K562 (cell line): ENCODE measurements at regions not wholly inside any gene's neighbourhood (a gene's known extent, or its start where the extent isn't known, plus 50 kb on each side); places are given as distances from the start of the nearest gene placed in this dataset.

Source experiments
- ATAC-seq: fragments of 200-7000 bp; cut with Tn5 transposase; 3 replicates; pipeline ENCODE4 v1.9.1; 2020; ENCODE audit warnings: moderate library complexity
- BruUV-seq: library from RNA; stranded (reverse); fragments of 400-500 nt; replicated peaks from 2 replicates; lab custom pipeline; 2021; lab: Mats Ljungman, UMichigan
- CTCF ChIA-PET: fragments of 300-600 bp; formaldehyde crosslinking; extraction: SDS; loops from one replicate; lab custom pipeline; 2021; ENCODE audit warnings: low intra/inter-chr PET ratio; lab: Yijun Ruan, JAX
- POLR2A ChIA-PET: fragments of 300-600, 350-650 bp; sonication (Branson Sonifier 250); formaldehyde crosslinking; extraction: SDS; loops from one replicate; lab custom pipeline; 2021; ENCODE audit warnings: antibody characterized with exemption, inconsistent platforms; lab: Yijun Ruan, JAX
- DNase-seq, 4 experiments: peaks; one replicate each; pipeline versions ENCODE4 v3.0.0 to v3.0.0-alpha.2; 2011 to 2018; ENCODE audit warnings: low spot score in 3 of 4, mixed read lengths in 3 of 4; ENCODE audit errors: extremely low read depth in 1 of 4
- FAIRE-seq: peaks from 2 replicates; lab custom pipeline; 2011; peaks lifted over from hg19 to GRCh38; lab: Jason Lieb, UNC
- H2AFZ ChIP-seq: 2 replicates; pipeline ENCODE4 v1.6.0; 2011; ENCODE audit warnings: low read depth, low read length, control low read depth, inconsistent platforms
- H3K27ac ChIP-seq: fragments of 200-600 bp; 3 replicates; pipeline ENCODE4 v1.8.0; 2011; ENCODE audit warnings: low read depth, mild to moderate bottlenecking, control low read depth, inconsistent platforms, low read length, moderate library complexity, mixed read lengths; ENCODE audit errors: extremely low read depth
- H3K27me3 ChIP-seq, 2 experiments: fragments of 300-600 bp in 1 of 2; 2 replicates in 1 of 2; 3 replicates in 1 of 2; pipeline versions ENCODE4 v1.6.0 to v1.8.0; 2011; ENCODE audit warnings: inconsistent platforms in 2 of 2, low read length in 2 of 2, mild to moderate bottlenecking in 1 of 2, mixed read lengths in 1 of 2, moderate library complexity in 1 of 2; ENCODE audit not compliant: control insufficient read depth in 2 of 2, insufficient read depth in 2 of 2
- H3K36me3 ChIP-seq: fragments of 300-600 bp; 3 replicates; pipeline ENCODE4 v1.8.0; 2011; ENCODE audit warnings: mild to moderate bottlenecking, low read length, inconsistent platforms; ENCODE audit not compliant: control insufficient read depth, insufficient read depth
- H3K4me1 ChIP-seq, 2 experiments: fragments of 200-600 bp in 1 of 2; replicated peaks in 1 of 2; 2 replicates in 1 of 2; 3 replicates in 1 of 2; pipeline versions ENCODE4 v1.5.1 to v1.8.0; 2011; ENCODE audit warnings: inconsistent platforms in 2 of 2, low read length in 2 of 2, mild to moderate bottlenecking in 1 of 2, mixed read lengths in 1 of 2, moderate library complexity in 1 of 2; ENCODE audit not compliant: control insufficient read depth in 2 of 2, insufficient read depth in 2 of 2
- H3K4me2 ChIP-seq: 2 replicates; pipeline ENCODE4 v1.6.1; 2011; ENCODE audit warnings: low read length, control low read depth, inconsistent platforms, mixed read lengths; ENCODE audit not compliant: insufficient read depth
- H3K4me3 ChIP-seq: fragments of 200-600 bp; sonication (generic), shearing (Covaris generic); 2 replicates; pipeline ENCODE4 v1.5.1; 2016; ENCODE audit warnings: control low read depth, inconsistent platforms
- H3K79me2 ChIP-seq: fragments of 200-600 bp; 3 replicates; pipeline ENCODE4 v1.8.0; 2011; ENCODE audit warnings: low read length, inconsistent platforms; ENCODE audit not compliant: control insufficient read depth, insufficient read depth
- H3K9ac ChIP-seq, 2 experiments: 2 replicates each; pipeline versions ENCODE4 v1.6.0 to v1.6.1; 2011; ENCODE audit warnings: low read depth in 2 of 2, low read length in 2 of 2, control low read depth in 1 of 2, inconsistent platforms in 1 of 2, mild to moderate bottlenecking in 1 of 2, mixed read lengths in 1 of 2; ENCODE audit not compliant: insufficient read depth in 1 of 2
- H3K9me1 ChIP-seq: one replicate; pipeline ENCODE4 v1.6.0; 2011; ENCODE audit warnings: inconsistent platforms, mild to moderate bottlenecking, low read length, moderate library complexity; ENCODE audit not compliant: control insufficient read depth, insufficient read depth
- H3K9me3 ChIP-seq: replicated peaks from 2 replicates; pipeline ENCODE4 v1.5.1; 2011; ENCODE audit warnings: low read depth, low read length, inconsistent platforms; ENCODE audit not compliant: control insufficient read depth, insufficient read depth
- H4K20me1 ChIP-seq: replicated peaks from 2 replicates; pipeline ENCODE4 v1.6.1; 2011; ENCODE audit warnings: low read length, inconsistent platforms, mixed read lengths; ENCODE audit not compliant: control insufficient read depth, insufficient read depth
- ARHGAP35 ChIP-seq: fragments of 450-650 bp; IDR thresholded peaks from 2 replicates; pipeline ENCODE4 v1.6.1; 2018; ENCODE audit not compliant: partially characterized antibody
- DEAF1 ChIP-seq: fragments of 450-650 bp; formaldehyde crosslinking; IDR thresholded peaks from 2 replicates; pipeline ENCODE4 v1.4.0; 2020; ENCODE audit warnings: mild to moderate bottlenecking, moderate library complexity
- DNMT1 ChIP-seq: fragments of 450-650 bp; IDR thresholded peaks from 2 replicates; pipeline ENCODE4 v1.6.1; 2016; ENCODE audit warnings: antibody characterized with exemption, mild to moderate bottlenecking
- GABPB2 ChIP-seq: fragments of 250-450 bp; sonication (Bioruptor Pico); conservative IDR thresholded peaks from 2 replicates; pipeline ENCODE4 v1.5.1; 2021; ENCODE audit warnings: mild to moderate bottlenecking
- HIVEP1 ChIP-seq: fragments of 250-450 bp; sonication (Bioruptor Pico); IDR thresholded peaks from 2 replicates; pipeline ENCODE4 v1.4.0; 2020; ENCODE audit warnings: mild to moderate bottlenecking
- KLF10 ChIP-seq: fragments of 250-450 bp; sonication (Bioruptor Pico); IDR thresholded peaks from 2 replicates; pipeline ENCODE4 v1.6.1; 2021; ENCODE audit warnings: matching md5 sums
- RBM14 ChIP-seq: fragments of 200-400 bp; formaldehyde crosslinking; IDR thresholded peaks from 2 replicates; pipeline ENCODE4 v1.6.1; 2018; ENCODE audit warnings: low read depth, mild to moderate bottlenecking, low read length, moderate library complexity, borderline replicate concordance; ENCODE audit not compliant: insufficient read depth
- RBM15 ChIP-seq: fragments of 200-400 bp; formaldehyde crosslinking; IDR thresholded peaks from 2 replicates; pipeline ENCODE4 v1.6.1; 2018; ENCODE audit warnings: mild to moderate bottlenecking, low read length, moderate library complexity; ENCODE audit not compliant: insufficient read depth
- RHOXF2B ChIP-seq: fragments of 250-450 bp; sonication (Bioruptor Pico); conservative IDR thresholded peaks from 2 replicates; pipeline ENCODE4 v1.5.1; 2021
- RNF2 ChIP-seq: sonication (generic); IDR thresholded peaks from 2 replicates; pipeline ENCODE4 v1.6.1; 2016
- TARDBP ChIP-seq: fragments of 450-650 bp; IDR thresholded peaks from 2 replicates; pipeline ENCODE4 v1.6.1; 2016
- TCF7L2 ChIP-seq: fragments of 150-350 bp; IDR thresholded peaks from 2 replicates; pipeline ENCODE4 v1.6.1; 2016; ENCODE audit warnings: low read depth, mild to moderate bottlenecking, low read length, moderate library complexity
- ZNF512 ChIP-seq: IDR thresholded peaks from 2 replicates; pipeline ENCODE4 v1.6.1; 2016; ENCODE audit warnings: missing genetic modification characterization, missing compliant biosample characterization
- WGBS: fragments of 100-300 bp; shearing (Covaris generic); methylation state at CpG from one replicate; pipeline ENCODE4 v1.1.6; 2016; ENCODE audit warnings: low coverage, mixed read lengths; ENCODE audit not compliant: insufficient coverage; ENCODE audit errors: missing lambda C conversion rate; 5-methylcytosine and 5-hydroxymethylcytosine counted together
- in situ Hi-C: fragments of 300-500 bp; cut with MboI; formaldehyde crosslinking; loops from 4 replicates; pipeline ENCODE4 v1.15.0; 2018; ENCODE audit warnings: inconsistent platforms, mixed read lengths
- intact Hi-C: fragments of 100-400 bp; cut with micrococcal nuclease; formaldehyde crosslinking; loops from 2 replicates; pipeline ENCODE4 v1.14.2; 2022

GRCh38 chr10:78318305-78318704, 284.6 kb downstream of the RPS24 start:
- Histone ChIP-seq H3K4me3 (no peak overlapping the region), H3K9me3 (no peaks in the 10 kb centered on the region), H3K36me3 (no peaks in the 10 kb centered on the region), H3K9ac (no peak overlapping the region), H3K4me2 (no peak overlapping the region), H3K4me1 (no peaks in the 10 kb centered on the region), H4K20me1 (no peaks in the 10 kb centered on the region), H3K27ac (no peak overlapping the region), H2AFZ (no peak overlapping the region), H3K27me3 (peaks cover 0 to 8% of the 10 kb centered on the region in 2 experiments; a peak in 2 of 5 replicates), H3K79me2 (no peaks in the 10 kb centered on the region), H3K9me1 (no peaks in the 10 kb centered on the region)
- BruUV-seq = no TSS peak
- ChIA-PET CTCF (no interaction called here), POLR2A (interaction anchor here (0.7 to 0.8 kb wide), 2 partner anchors 13 to 81 kb away, joined by 3 read pairs; no protein-coding TSS in a partner anchor)
- in situ Hi-C loops (no loop called here), intact Hi-C loops (no loop called here)
- no peak for DNase-seq
- no peak for FAIRE-seq
- TF ChIP-seq RBM14 (no peak), KLF10 (CRISPR knock-in tag) (no peak), ARHGAP35 (no peak), HIVEP1 (CRISPR knock-in tag) (no peak), TARDBP (no peak), RBM15 (no peak), RHOXF2B (CRISPR knock-in tag) (no peak), ZNF512 (tag) (no peak), TCF7L2 (no peak), DNMT1 (no peak), RNF2 (no peak), GABPB2 (CRISPR knock-in tag) (no peak), DEAF1 (no peak)
- 0% methylated on average over 1 of the region's 1 CpG for WGBS
- no peak for ATAC-seq
